PC-9 (cell line): ENCODE measurements at regions not wholly inside any gene's neighbourhood (a gene's known extent, or its start where the extent isn't known, plus 50 kb on each side); places are given as distances from the start of the nearest gene placed in this dataset.

ENCODE experiments used
- CTCF ChIP-seq: fragments of 200-600 bp; sonication (generic); conservative IDR thresholded peaks from 2 replicates; pipeline ENCODE4 v1.6.1; 2017; ENCODE audit warnings: mixed run types, antibody characterized with exemption, mild to moderate bottlenecking, moderate library complexity
- EZH2 ChIP-seq: fragments of 200-600 bp; sonication (generic); IDR thresholded peaks from 2 replicates; pipeline ENCODE4 v1.8.0; 2017; ENCODE audit warnings: antibody characterized with exemption, low read depth

DNA sequence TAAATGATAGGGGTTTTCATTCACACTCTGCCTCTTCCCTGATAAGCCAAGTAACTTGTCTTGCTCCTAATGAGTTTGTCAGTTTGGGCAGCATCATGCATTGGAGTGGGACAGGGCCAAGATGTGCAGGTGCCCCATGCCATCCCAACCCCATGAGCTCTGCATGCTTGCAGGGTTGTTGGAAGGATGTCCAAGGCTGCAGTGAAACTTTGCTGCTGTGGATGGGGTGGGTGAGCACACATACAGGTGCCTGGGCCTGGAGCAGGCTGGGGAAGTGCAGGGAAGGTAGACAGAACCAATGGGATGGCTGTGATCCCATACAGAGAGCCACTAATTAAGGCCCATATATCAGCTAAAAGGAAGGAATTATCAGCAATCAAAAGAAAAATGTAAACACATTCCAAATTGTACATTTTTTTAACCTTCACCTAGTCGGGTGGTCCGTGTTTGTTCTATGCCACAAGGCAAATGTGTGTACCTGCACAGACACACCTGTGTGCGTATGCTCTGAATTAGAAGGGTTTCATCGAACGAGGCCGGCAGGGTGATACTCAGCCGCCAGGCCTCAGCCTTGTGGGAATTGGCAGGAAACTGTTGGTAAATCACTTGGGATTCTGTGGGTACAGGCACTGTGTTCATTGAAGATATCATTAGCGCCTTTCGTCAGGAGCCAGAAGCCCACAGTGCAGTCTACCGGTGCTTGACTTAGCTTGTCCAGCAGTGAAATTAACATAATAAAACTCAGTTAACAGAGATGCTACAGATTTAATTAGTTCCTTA is 342.9 kb downstream of the MYCN start:
- TF ChIP-seq EZH2 (no peak), CTCF (no peak)
